ENCODE measurements at regions not wholly inside any gene's neighbourhood (a gene's known extent, or its start where the extent isn't known, plus 50 kb on each side); places are given as distances from the start of the nearest gene placed in this dataset.

DNA sequence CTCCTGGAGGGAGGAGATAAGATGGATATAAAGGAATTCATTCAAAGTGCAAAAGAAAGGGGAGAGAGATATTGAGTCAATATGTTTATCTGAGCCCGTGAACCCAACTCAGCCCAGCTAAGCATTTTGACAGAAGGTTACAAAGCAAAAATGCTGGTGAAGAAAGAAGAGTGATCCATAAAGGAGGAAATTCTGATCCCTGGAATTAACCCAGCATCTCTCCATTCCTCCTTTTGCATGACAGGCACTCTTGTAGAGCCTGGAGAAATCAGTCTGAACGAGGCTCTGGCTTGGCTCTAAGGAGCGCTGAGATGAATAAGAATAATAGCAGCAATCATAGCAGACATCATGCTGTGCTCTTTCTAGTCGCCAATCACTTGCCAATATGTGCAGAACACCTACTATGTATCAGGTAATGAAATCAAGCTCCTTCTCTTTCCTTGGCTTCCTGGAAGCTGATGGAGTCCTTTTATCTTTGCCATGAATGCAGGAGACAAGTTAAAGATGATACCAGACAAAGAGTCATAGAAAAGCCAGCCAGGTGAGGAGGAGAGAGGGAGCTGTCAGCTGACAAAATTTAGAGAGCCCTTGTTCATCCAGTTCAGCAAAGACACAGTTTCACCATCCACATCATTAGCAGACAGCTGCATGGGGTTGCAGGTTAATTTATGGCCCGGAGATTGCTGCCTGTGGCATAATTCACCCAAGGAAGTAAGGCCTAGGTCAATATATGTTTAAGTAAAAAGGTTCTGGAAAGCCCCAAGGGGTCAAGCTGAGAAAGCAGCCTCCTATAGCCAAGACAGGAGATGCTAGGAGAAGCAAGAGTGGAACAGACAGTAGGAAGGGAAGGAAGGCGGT lies 476.5 kb upstream of the TBX3 start:
- no TSS peak for BruUV-seq (replicated peaks)
- intact Hi-C loops (cut with micrococcal nuclease) (no loop called here), dilution Hi-C loops (cut with MboI; ENCODE audit: extremely low pct_ligation_motif_present, low sequenced_read_pairs) (no loop called here)
- ChIA-PET CTCF (no interaction called here), POLR2A (no interaction called here)
- Histone ChIP-seq H3K9me3 (replicated peaks; ENCODE audit: control insufficient read depth, insufficient read depth, low read length) (peaks cover 3% of the 10 kb centered on the region), H3K9me1 (replicated peaks; ENCODE audit: control insufficient read depth, extremely low read depth, insufficient read depth, low read length) (no peaks in the 10 kb centered on the region), H3K4me2 (ENCODE audit: insufficient read depth, low read length) (no peak overlapping the region), H3K4me3 (replicated peaks in 1 of 3; ENCODE audit: insufficient read depth in 1 of 3, low read depth in 1 of 3, low read length in 3 of 3) (no peak overlapping the region), H3K36me3 (ENCODE audit: control insufficient read depth in 2 of 2, extremely low read depth in 1 of 2, insufficient read depth in 2 of 2, low read length in 2 of 2) (no peaks in the 10 kb centered on the region), H2AFZ (ENCODE audit: low read depth, low read length) (no peak overlapping the region), H4K20me1 (replicated peaks; ENCODE audit: control insufficient read depth, extremely low read depth, insufficient read depth, low read length) (no peaks in the 10 kb centered on the region), H3K79me2 (ENCODE audit: control insufficient read depth, insufficient read depth, low read length) (no peaks in the 10 kb centered on the region), H3K4me1 (ENCODE audit: control insufficient read depth, extremely low read depth, insufficient read depth, low read length) (no peaks in the 10 kb centered on the region), H3K27ac (ENCODE audit: insufficient read depth, low read depth, low read length) (no peak overlapping the region), H3K27me3 (ENCODE audit: control insufficient read depth in 2 of 2, insufficient read depth in 2 of 2, low read length in 2 of 2) (no peaks in the 10 kb centered on the region), H3K9ac (replicated peaks; ENCODE audit: extremely low read depth, insufficient read depth, low read length) (no peak overlapping the region)
- FAIRE-seq (no peak), DNase-seq (ENCODE audit: low read depth, low spot score) (no peak)
- TF ChIP-seq POLR2AphosphoS5 (IDR thresholded peaks at IDR 0.05; ENCODE audit: insufficient read depth, low read depth, low read length) (no peak), POLR2A (IDR thresholded peaks at IDR 0.05; ENCODE audit: low read depth, low read length) (no peak), FOS (IDR thresholded peaks at IDR 0.05; ENCODE audit: borderline replicate concordance, insufficient read depth, low read length) (no peak)
- TF ChIP-seq, protein P1, sequence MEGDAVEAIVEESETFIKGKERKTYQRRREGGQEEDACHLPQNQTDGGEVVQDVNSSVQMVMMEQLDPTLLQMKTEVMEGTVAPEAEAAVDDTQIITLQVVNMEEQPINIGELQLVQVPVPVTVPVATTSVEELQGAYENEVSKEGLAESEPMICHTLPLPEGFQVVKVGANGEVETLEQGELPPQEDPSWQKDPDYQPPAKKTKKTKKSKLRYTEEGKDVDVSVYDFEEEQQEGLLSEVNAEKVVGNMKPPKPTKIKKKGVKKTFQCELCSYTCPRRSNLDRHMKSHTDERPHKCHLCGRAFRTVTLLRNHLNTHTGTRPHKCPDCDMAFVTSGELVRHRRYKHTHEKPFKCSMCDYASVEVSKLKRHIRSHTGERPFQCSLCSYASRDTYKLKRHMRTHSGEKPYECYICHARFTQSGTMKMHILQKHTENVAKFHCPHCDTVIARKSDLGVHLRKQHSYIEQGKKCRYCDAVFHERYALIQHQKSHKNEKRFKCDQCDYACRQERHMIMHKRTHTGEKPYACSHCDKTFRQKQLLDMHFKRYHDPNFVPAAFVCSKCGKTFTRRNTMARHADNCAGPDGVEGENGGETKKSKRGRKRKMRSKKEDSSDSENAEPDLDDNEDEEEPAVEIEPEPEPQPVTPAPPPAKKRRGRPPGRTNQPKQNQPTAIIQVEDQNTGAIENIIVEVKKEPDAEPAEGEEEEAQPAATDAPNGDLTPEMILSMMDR (IDR thresholded peaks at IDR 0.05; ENCODE audit: extremely low read depth in 1 of 2, insufficient read depth in 1 of 2, low read depth in 1 of 2, low read length in 2 of 2), result no peak

GRCh38 chr12:115158816-115159215 lies 474.8 kb upstream of the TBX3 start:
- H3K27ac ChIP-seq (ENCODE audit: insufficient read depth, low read depth, low read length), result no peak overlapping the region
- no TSS peak for BruUV-seq (replicated peaks)
- H4K20me1 ChIP-seq (replicated peaks; ENCODE audit: control insufficient read depth, extremely low read depth, insufficient read depth, low read length), result no peaks in the 10 kb centered on the region
- no peak overlapping the region for H2AFZ ChIP-seq (ENCODE audit: low read depth, low read length)
- H3K4me2 ChIP-seq (ENCODE audit: insufficient read depth, low read length), result no peak overlapping the region
- no peak for FAIRE-seq
- H3K36me3 ChIP-seq (ENCODE audit: control insufficient read depth in 2 of 2, extremely low read depth in 1 of 2, insufficient read depth in 2 of 2, low read length in 2 of 2), result no peaks in the 10 kb centered on the region
- no peak overlapping the region for H3K4me3 ChIP-seq (replicated peaks in 1 of 3; ENCODE audit: insufficient read depth in 1 of 3, low read depth in 1 of 3, low read length in 3 of 3)
- no peak for TF ChIP-seq POLR2A (IDR thresholded peaks at IDR 0.05; ENCODE audit: low read depth, low read length)
- ChIA-PET CTCF (no interaction called here), POLR2A (no interaction called here)
- intact Hi-C loops (cut with micrococcal nuclease) (no loop called here), dilution Hi-C loops (cut with MboI; ENCODE audit: extremely low pct_ligation_motif_present, low sequenced_read_pairs) (no loop called here)
- no peaks in the 10 kb centered on the region for H3K79me2 ChIP-seq (ENCODE audit: control insufficient read depth, insufficient read depth, low read length)
- no peaks in the 10 kb centered on the region for H3K4me1 ChIP-seq (ENCODE audit: control insufficient read depth, extremely low read depth, insufficient read depth, low read length)
- no peak for DNase-seq (ENCODE audit: low read depth, low spot score)
- peaks cover 5% of the 10 kb centered on the region for H3K9me3 ChIP-seq (replicated peaks; ENCODE audit: control insufficient read depth, insufficient read depth, low read length)
- H3K9ac ChIP-seq (replicated peaks; ENCODE audit: extremely low read depth, insufficient read depth, low read length), result no peak overlapping the region
- H3K27me3 ChIP-seq (ENCODE audit: control insufficient read depth in 2 of 2, insufficient read depth in 2 of 2, low read length in 2 of 2), result no peaks in the 10 kb centered on the region
- H3K9me1 ChIP-seq (replicated peaks; ENCODE audit: control insufficient read depth, extremely low read depth, insufficient read depth, low read length), result no peaks in the 10 kb centered on the region

All from endothelial cell of umbilical vein (primary cell).